Left ventricle myocardium inferior (tissue), 1 donor: ENCODE measurements at regions not wholly inside any gene's neighbourhood (a gene's known extent, or its start where the extent isn't known, plus 50 kb on each side); places are given as distances from the start of the nearest gene placed in this dataset.
"Not testable (repeated sequence)": the region's sequence is repeated elsewhere in the genome, so short reads cannot be mapped to it uniquely, and the experiment has no call there.

ENCODE experiments used
- DNase-seq: peaks from one replicate; pipeline ENCODE4 v3.0.0-alpha.2; 2020
- H3K27ac ChIP-seq: fragments of 200-600 bp; replicated peaks from 2 replicates; pipeline ENCODE4 v1.8.0; 2021
- H3K27me3 ChIP-seq: fragments of 200-600 bp; 2 replicates; pipeline ENCODE4 v1.8.0; 2021; ENCODE audit warnings: low read depth
- H3K36me3 ChIP-seq: fragments of 200-600 bp; 2 replicates; pipeline ENCODE4 v1.8.0; 2021
- H3K4me1 ChIP-seq: fragments of 200-600 bp; 2 replicates; pipeline ENCODE4 v1.8.0; 2021
- H3K4me3 ChIP-seq: fragments of 200-600 bp; 2 replicates; pipeline ENCODE4 v1.8.0; 2021; ENCODE audit warnings: mild to moderate bottlenecking, moderate library complexity
- H3K9me3 ChIP-seq: fragments of 200-600 bp; replicated peaks from 2 replicates; pipeline ENCODE4 v1.8.0; 2021
- intact Hi-C: fragments of 100-400 bp; cut with micrococcal nuclease; formaldehyde crosslinking; loops from one replicate; pipeline ENCODE4 v1.11.0; 2022
- TF ChIP-seq, protein P1 (sequence below): fragments of 200-600 bp; IDR thresholded peaks from 2 replicates; pipeline ENCODE4 v1.8.0; 2021; ENCODE audit warnings: antibody characterized with exemption, mild to moderate bottlenecking, borderline replicate concordance
- donor health status: DM: no; HTN: yes; CAD: no; lungs with severe emphysema.

- intact Hi-C loops = no loop called here
- peaks cover 21% of the 10 kb centered on the region for H3K27me3 ChIP-seq
- H3K36me3 ChIP-seq = no peaks in the 10 kb centered on the region
- no peak overlapping the region for H3K4me3 ChIP-seq
- H3K4me1 ChIP-seq = no peaks in the 10 kb centered on the region
- H3K9me3 ChIP-seq = no peaks in the 10 kb centered on the region
- no peak overlapping the region for H3K27ac ChIP-seq
- TF ChIP-seq, protein P1, sequence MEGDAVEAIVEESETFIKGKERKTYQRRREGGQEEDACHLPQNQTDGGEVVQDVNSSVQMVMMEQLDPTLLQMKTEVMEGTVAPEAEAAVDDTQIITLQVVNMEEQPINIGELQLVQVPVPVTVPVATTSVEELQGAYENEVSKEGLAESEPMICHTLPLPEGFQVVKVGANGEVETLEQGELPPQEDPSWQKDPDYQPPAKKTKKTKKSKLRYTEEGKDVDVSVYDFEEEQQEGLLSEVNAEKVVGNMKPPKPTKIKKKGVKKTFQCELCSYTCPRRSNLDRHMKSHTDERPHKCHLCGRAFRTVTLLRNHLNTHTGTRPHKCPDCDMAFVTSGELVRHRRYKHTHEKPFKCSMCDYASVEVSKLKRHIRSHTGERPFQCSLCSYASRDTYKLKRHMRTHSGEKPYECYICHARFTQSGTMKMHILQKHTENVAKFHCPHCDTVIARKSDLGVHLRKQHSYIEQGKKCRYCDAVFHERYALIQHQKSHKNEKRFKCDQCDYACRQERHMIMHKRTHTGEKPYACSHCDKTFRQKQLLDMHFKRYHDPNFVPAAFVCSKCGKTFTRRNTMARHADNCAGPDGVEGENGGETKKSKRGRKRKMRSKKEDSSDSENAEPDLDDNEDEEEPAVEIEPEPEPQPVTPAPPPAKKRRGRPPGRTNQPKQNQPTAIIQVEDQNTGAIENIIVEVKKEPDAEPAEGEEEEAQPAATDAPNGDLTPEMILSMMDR = no peak
- DNase-seq = no peak
Measured at GRCh38 chr1:229007167-229007566, 263.7 kb upstream of the RAB4A start.

- Histone ChIP-seq H3K36me3 (no peaks in the 10 kb centered on the region), H3K27ac (no peak overlapping the region), H3K9me3 (no peaks in the 10 kb centered on the region), H3K27me3 (peaks cover 21% of the 10 kb centered on the region), H3K4me1 (no peaks in the 10 kb centered on the region), H3K4me3 (no peak overlapping the region)
- TF ChIP-seq, protein P1 = no peak
- DNase-seq = no peak
- intact Hi-C loops = no loop called here
Measured at GRCh38 chr1:229007701-229008100, 263.2 kb upstream of the RAB4A start.

- peaks cover 22% of the 10 kb centered on the region for H3K27me3 ChIP-seq
- H3K36me3 ChIP-seq, H3K27ac ChIP-seq, DNase-seq, intact Hi-C loops, H3K4me3 ChIP-seq, H3K4me1 ChIP-seq, H3K9me3 ChIP-seq: not testable (repeated sequence)
Measured at GRCh38 chr1:229008347-229008746, 262.6 kb upstream of the RAB4A start.

DNA sequence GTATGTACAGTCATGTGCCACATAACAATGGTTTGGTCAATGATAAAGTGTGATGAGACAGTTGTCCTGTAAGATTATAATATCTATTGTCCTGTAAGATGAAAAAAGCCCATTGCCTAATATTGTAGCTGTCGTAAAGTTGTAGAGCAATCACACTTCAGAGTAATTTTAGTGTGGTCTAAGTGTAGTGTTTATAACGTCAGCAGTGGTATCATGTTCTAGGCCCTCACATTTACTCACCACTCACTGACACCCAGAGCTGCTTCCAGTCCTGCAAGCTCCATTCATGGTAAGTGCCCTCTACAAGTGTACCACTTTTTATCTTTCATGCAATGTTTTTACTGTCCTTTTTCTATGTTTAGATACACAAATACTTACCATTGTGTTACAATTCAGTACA, 259.9 kb upstream of the RAB4A start:
- Histone ChIP-seq H3K4me1 (no peaks in the 10 kb centered on the region), H3K27ac (no peak overlapping the region), H3K36me3 (no peaks in the 10 kb centered on the region), H3K9me3 (no peaks in the 10 kb centered on the region), H3K27me3 (peaks cover 28% of the 10 kb centered on the region), H3K4me3 (no peak overlapping the region)
- TF ChIP-seq, protein P1 = no peak
- intact Hi-C loops = no loop called here
- DNase-seq = no peak

- Histone ChIP-seq H3K9me3 (no peaks in the 10 kb centered on the region), H3K27me3 (peaks cover 24% of the 10 kb centered on the region), H3K4me3 (no peak overlapping the region), H3K4me1 (no peaks in the 10 kb centered on the region), H3K27ac (no peak overlapping the region), H3K36me3 (no peaks in the 10 kb centered on the region)
- intact Hi-C loops = no loop called here
- TF ChIP-seq, protein P1 = no peak
- no peak for DNase-seq
Measured at GRCh38 chr1:229012823-229013222, 258.1 kb upstream of the RAB4A start.

- H3K27me3 ChIP-seq = peaks cover 18% of the 10 kb centered on the region
- H3K4me1 ChIP-seq = no peaks in the 10 kb centered on the region
- H3K4me3 ChIP-seq = no peak overlapping the region
- no peak for DNase-seq
- H3K36me3 ChIP-seq = no peaks in the 10 kb centered on the region
- intact Hi-C loops = no loop called here
- peaks cover 5% of the 10 kb centered on the region for H3K9me3 ChIP-seq
- H3K27ac ChIP-seq = no peak overlapping the region
- TF ChIP-seq, protein P1 = no peak
Measured at GRCh38 chr1:229013981-229014380, 256.9 kb upstream of the RAB4A start.
